HG03108 (cell line): ENCODE measurements at regions not wholly inside any gene's neighbourhood (a gene's known extent, or its start where the extent isn't known, plus 50 kb on each side); places are given as distances from the start of the nearest gene placed in this dataset.
A peak's percentile ranks its signal among the peaks of the same experiment; 100 is the strongest.
"Not testable (repeated sequence)": the region's sequence is repeated elsewhere in the genome, so short reads cannot be mapped to it uniquely, and the experiment has no call there.

Experiments
- ATAC-seq: cut with Tn5 transposase; IDR thresholded peaks from one replicate; pipeline ENCODE4 v1.9.1; 2021; ENCODE audit warnings: moderate library complexity; ENCODE audit not compliant: unreplicated experiment

- ATAC-seq, result no peak
These were observed 391.4 kb downstream of the NPIPA8 start for GRCh38 chr16:17945080-17945601.

GRCh38 chr16:17944345-17944744, 392.2 kb downstream of the NPIPA8 start:
- no peak for ATAC-seq

GRCh38 chr16:17942067-17942466, 394.5 kb downstream of the NPIPA8 start:
- no peak for ATAC-seq

- no peak for ATAC-seq
These were observed 395.8 kb downstream of the NPIPA8 start for GRCh38 chr16:17940584-17941364.

- peak; percentile 38 for ATAC-seq
These were observed 396.8 kb downstream of the NPIPA8 start for GRCh38 chr16:17939723-17940122.

- peak; percentile 51 for ATAC-seq
These were observed 397.4 kb downstream of the NPIPA8 start for GRCh38 chr16:17939122-17939536.

- ATAC-seq, result no peak
These were observed 398.0 kb downstream of the NPIPA8 start for GRCh38 chr16:17938546-17938945.

- no peak for ATAC-seq
These were observed 399.7 kb downstream of the NPIPA8 start for GRCh38 chr16:17936766-17937402.

GRCh38 chr16:17930280-17930679, 406.3 kb downstream of the NPIPA8 start:
- no peak for ATAC-seq

GRCh38 chr16:17926866-17927399, 409.6 kb downstream of the NPIPA8 start:
- no peak for ATAC-seq

- no peak for ATAC-seq
These were observed 410.1 kb downstream of the NPIPA8 start for GRCh38 chr16:17926461-17926860.

- no peak for ATAC-seq
These were observed 410.8 kb downstream of the NPIPA8 start for GRCh38 chr16:17925761-17926160.

- no peak for ATAC-seq
These were observed 415.1 kb downstream of the NPIPA8 start for GRCh38 chr16:17921357-17921978.

GRCh38 chr16:17917316-17918019, 419.1 kb downstream of the NPIPA8 start:
- ATAC-seq, result no peak

- ATAC-seq, result no peak
These were observed 420.7 kb downstream of the NPIPA8 start for GRCh38 chr16:17915791-17916190.

- no peak for ATAC-seq
These were observed 422.4 kb downstream of the NPIPA8 start for GRCh38 chr16:17914168-17914567.

- ATAC-seq, result not testable (repeated sequence)
These were observed 425.0 kb downstream of the NPIPA8 start for GRCh38 chr16:17911578-17911977.

- ATAC-seq, result not testable (repeated sequence)
These were observed 429.9 kb downstream of the NPIPA8 start for GRCh38 chr16:17906626-17907025.

- ATAC-seq, result no peak
These were observed 430.5 kb upstream of the XYLT1 start for GRCh38 chr16:17901309-17901708.

GRCh38 chr16:17899141-17899540, 428.4 kb upstream of the XYLT1 start:
- ATAC-seq, result no peak

GRCh38 chr16:17887963-17888362, 417.2 kb upstream of the XYLT1 start:
- no peak for ATAC-seq
